Body of pancreas (tissue), 4 donors: ENCODE measurements at regions not wholly inside any gene's neighbourhood (a gene's known extent, or its start where the extent isn't known, plus 50 kb on each side); places are given as distances from the start of the nearest gene placed in this dataset.
"Not testable (repeated sequence)": the region's sequence is repeated elsewhere in the genome, so short reads cannot be mapped to it uniquely, and the experiment has no call there.

Experiments
- ATAC-seq: fragments of 150-250 bp; one replicate; pipeline ENCODE4 v1.9.1; 2016
- DNase-seq, 4 donors: peaks; one replicate each; pipeline ENCODE4 v3.0.0-alpha.2; 2019
- H3K27ac ChIP-seq, 4 donors: fragments of 200-600 bp; sonication (generic); 1 replicate in 3 of 4; 2 replicates in 1 of 4; pipeline versions ENCODE4 v1.5.1 to v1.6.1; 2016 to 2019; ENCODE audit warnings: mild to moderate bottlenecking in 1 of 4, mixed read lengths in 1 of 4, moderate library complexity in 1 of 4
- H3K27me3 ChIP-seq, 2 donors: fragments of 200-600 bp; sonication (generic); one replicate each; pipeline ENCODE4 v1.6.0; 2016; ENCODE audit warnings: mild to moderate bottlenecking in 1 of 2
- H3K36me3 ChIP-seq, 2 donors: fragments of 200-600 bp; sonication (generic); replicated peaks in 1 of 2; 2 replicates each; pipeline ENCODE4 v1.5.1; 2016; ENCODE audit warnings: low read depth in 2 of 2; ENCODE audit not compliant: insufficient read depth in 1 of 2
- H3K4me1 ChIP-seq: fragments of 200-600 bp; sonication (generic); one replicate; pipeline ENCODE4 v1.6.0; 2016
- H3K4me3 ChIP-seq, 2 donors: fragments of 200-600 bp; sonication (generic); 1 replicate in 1 of 2; 2 replicates in 1 of 2; pipeline ENCODE4 v1.5.1; 2016 to 2019
- H3K9me3 ChIP-seq, 3 donors: fragments of 200-600 bp; sonication (generic); 1 replicate in 2 of 3; 2 replicates in 1 of 3; pipeline ENCODE4 v1.5.1; 2016
- CTCF ChIP-seq, 7 experiments: fragments of 450-650 bp in 4 of 7; fragments of 200-600 bp in 3 of 7; sonication (generic) in 3 of 7; IDR thresholded peaks; one replicate each; pipeline ENCODE4 v1.5.1; 2016 to 2019; ENCODE audit warnings: antibody characterized with exemption in 7 of 7
- POLR2A ChIP-seq, 3 donors: fragments of 450-650 bp; IDR thresholded peaks; one replicate each; pipeline ENCODE4 v1.6.1; 2016; ENCODE audit warnings: antibody characterized with exemption in 3 of 3, mild to moderate bottlenecking in 2 of 3
- WGBS, 2 donors: methylation state at CpG; one replicate each; pipeline ENCODE4 v1.1.5; 2017; 5-methylcytosine and 5-hydroxymethylcytosine counted together
- intact Hi-C: fragments of 100-400 bp; cut with DNase I; formaldehyde crosslinking; loops from one replicate; pipeline ENCODE4 v1.15.1; 2023

DNA sequence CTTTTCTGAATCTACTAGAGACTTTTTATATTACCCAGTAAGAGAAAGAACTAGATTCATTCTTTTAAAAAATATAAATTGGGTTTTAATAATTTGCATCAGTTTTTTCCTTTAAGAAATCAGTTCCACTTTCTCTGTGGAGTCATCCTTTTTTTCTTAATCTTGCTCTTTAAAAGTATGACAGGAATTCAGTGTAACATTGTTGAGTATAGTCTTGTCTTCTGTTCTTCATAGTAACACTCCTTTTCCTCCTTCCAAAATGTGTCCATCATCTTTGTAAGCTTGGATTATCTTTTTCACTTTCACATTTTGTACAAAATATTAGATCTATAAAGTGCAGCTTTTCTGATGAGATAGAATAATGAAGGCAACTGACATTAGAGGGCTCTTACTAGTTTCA, 135.4 kb downstream of the HAUS1 start:
- Histone ChIP-seq H3K9me3 (no peaks in the 10 kb centered on the region), H3K27ac (no peak overlapping the region), H3K36me3 (no peaks in the 10 kb centered on the region), H3K4me1 (no peaks in the 10 kb centered on the region), H3K4me3 (no peak overlapping the region), H3K27me3 (no peaks in the 10 kb centered on the region)
- DNase-seq (no peak), ATAC-seq (no peak)
- TF ChIP-seq CTCF (IDR thresholded peaks at IDR 0.05) (no peak), POLR2A (IDR thresholded peaks at IDR 0.05) (no peak)
- intact Hi-C loops: no loop called here

DNA sequence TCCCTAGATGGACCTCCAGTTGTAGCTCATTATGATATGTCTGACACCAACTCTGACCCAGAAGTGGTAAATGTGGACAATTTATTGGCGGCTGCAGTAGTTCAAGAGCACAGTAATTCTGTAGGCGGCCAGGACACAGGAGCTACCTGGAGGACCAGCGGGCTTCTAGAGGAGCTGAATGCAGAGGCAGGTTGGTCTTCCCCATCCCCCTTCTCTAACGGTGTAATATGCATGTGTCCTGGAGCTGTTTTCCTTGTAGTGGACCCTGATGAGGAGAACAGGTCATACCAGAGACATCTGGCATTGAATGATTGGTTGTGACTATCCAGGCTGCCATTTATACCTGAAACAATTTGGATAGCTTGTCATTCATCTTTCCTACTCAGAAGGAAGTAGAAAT, 135.8 kb downstream of the HAUS1 start:
- no peak for DNase-seq
- TF ChIP-seq CTCF (IDR thresholded peaks at IDR 0.05) (no peak), POLR2A (IDR thresholded peaks at IDR 0.05) (no peak)
- H3K4me3 ChIP-seq: no peak overlapping the region
- H3K36me3 ChIP-seq: no peaks in the 10 kb centered on the region
- no peak for ATAC-seq
- H3K4me1 ChIP-seq: no peaks in the 10 kb centered on the region
- intact Hi-C loops: no loop called here
- 87 to 92% methylated on average over 4 of the region's 4 CpGs for WGBS, 2 donors
- no peak overlapping the region for H3K27ac ChIP-seq
- H3K9me3 ChIP-seq: no peaks in the 10 kb centered on the region
- no peaks in the 10 kb centered on the region for H3K27me3 ChIP-seq

- H3K36me3 ChIP-seq, H3K4me1 ChIP-seq, DNase-seq, H3K27me3 ChIP-seq, H3K4me3 ChIP-seq, H3K9me3 ChIP-seq, H3K27ac ChIP-seq, ATAC-seq, intact Hi-C loops: not testable (repeated sequence)
- WGBS, 2 donors: 95 to 96% methylated on average over 7 of the region's 7 CpGs
These were observed 137.2 kb downstream of the HAUS1 start for GRCh38 chr18:46241393-46241792.

DNA sequence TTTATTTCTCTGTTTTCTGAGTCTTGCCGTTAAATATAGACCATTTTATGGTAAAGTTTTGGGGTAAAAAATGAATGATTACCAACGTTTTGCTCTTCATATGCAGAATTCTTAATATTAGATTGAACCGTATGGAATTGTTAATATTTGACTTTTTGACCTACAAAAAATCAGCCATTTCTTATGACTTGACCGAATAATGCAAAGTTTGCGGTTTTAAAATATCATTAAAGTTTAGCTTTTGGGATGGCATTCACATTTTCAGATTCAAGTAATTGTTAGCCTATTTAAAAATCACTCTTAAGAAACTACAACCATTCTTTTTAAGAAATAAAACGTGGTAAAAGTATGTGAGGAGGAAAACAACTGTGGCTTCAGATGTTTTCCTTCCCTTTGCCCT, 138.0 kb downstream of the HAUS1 start:
- Histone ChIP-seq H3K27ac (no peak overlapping the region), H3K36me3 (no peaks in the 10 kb centered on the region), H3K4me1 (no peaks in the 10 kb centered on the region), H3K9me3 (no peaks in the 10 kb centered on the region), H3K4me3 (no peak overlapping the region), H3K27me3 (no peaks in the 10 kb centered on the region)
- DNase-seq: no peak
- ATAC-seq: no peak
- 90 to 93% methylated on average over 6 of the region's 6 CpGs for WGBS, 2 donors
- intact Hi-C loops: no loop called here
- TF ChIP-seq CTCF (IDR thresholded peaks at IDR 0.05) (no peak), POLR2A (IDR thresholded peaks at IDR 0.05) (no peak)

- TF ChIP-seq CTCF (IDR thresholded peaks at IDR 0.05) (no peak), POLR2A (IDR thresholded peaks at IDR 0.05) (no peak)
- no peak for DNase-seq
- Histone ChIP-seq H3K4me1 (no peaks in the 10 kb centered on the region), H3K27me3 (no peaks in the 10 kb centered on the region), H3K36me3 (no peaks in the 10 kb centered on the region), H3K27ac (no peak overlapping the region), H3K9me3 (no peaks in the 10 kb centered on the region), H3K4me3 (no peak overlapping the region)
- intact Hi-C loops: no loop called here
- WGBS, 2 donors: 3 to 48% methylated on average over 1 of the region's 1 CpG
- ATAC-seq: no peak
These were observed 138.9 kb downstream of the HAUS1 start for GRCh38 chr18:46243095-46243494.
